ENCODE measurements at regions not wholly inside any gene's neighbourhood (a gene's known extent, or its start where the extent isn't known, plus 50 kb on each side); places are given as distances from the start of the nearest gene placed in this dataset.
"Not testable (repeated sequence)": the region's sequence is repeated elsewhere in the genome, so short reads cannot be mapped to it uniquely, and the experiment has no call there.

DNA sequence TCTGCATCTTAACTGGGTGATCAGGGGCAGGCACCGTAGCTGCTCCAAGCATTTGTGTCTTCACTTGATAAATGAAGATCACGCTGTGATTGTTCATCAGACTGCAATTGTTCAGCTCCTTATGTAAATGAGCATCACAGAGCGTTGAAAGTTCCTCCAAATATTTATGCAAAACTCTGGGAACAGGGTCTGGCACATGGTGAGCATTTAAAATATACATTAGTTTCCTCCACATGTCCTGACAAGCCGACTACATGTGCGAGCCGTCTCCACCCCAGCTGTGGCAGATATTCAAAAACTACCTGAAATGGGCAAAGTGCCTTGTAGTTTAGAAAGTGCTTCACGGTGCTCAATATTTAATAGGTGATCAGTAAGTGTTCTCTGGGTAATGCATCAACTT, 175.1 kb upstream of the ID2 start:
- no peaks in the 10 kb centered on the region for H3K9me3 ChIP-seq (ENCODE audit: low read depth)
- H3K27ac ChIP-seq, result no peak overlapping the region
- H3K4me1 Mint-ChIP-seq, result peaks cover 22% of the 10 kb centered on the region
- H3K4me3 ChIP-seq, result no peak overlapping the region
- no peak overlapping the region for H3K4me3 Mint-ChIP-seq
- TF ChIP-seq, protein P1, sequence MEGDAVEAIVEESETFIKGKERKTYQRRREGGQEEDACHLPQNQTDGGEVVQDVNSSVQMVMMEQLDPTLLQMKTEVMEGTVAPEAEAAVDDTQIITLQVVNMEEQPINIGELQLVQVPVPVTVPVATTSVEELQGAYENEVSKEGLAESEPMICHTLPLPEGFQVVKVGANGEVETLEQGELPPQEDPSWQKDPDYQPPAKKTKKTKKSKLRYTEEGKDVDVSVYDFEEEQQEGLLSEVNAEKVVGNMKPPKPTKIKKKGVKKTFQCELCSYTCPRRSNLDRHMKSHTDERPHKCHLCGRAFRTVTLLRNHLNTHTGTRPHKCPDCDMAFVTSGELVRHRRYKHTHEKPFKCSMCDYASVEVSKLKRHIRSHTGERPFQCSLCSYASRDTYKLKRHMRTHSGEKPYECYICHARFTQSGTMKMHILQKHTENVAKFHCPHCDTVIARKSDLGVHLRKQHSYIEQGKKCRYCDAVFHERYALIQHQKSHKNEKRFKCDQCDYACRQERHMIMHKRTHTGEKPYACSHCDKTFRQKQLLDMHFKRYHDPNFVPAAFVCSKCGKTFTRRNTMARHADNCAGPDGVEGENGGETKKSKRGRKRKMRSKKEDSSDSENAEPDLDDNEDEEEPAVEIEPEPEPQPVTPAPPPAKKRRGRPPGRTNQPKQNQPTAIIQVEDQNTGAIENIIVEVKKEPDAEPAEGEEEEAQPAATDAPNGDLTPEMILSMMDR (IDR thresholded peaks at IDR 0.05), result no peak
- TF ChIP-seq EZH2phosphoT487 (IDR thresholded peaks at IDR 0.05), result no peak
- no peak for TF ChIP-seq EZH2 (IDR thresholded peaks at IDR 0.05)
- H3F3A ChIP-seq (ENCODE audit: low read depth), result peaks cover 10% of the 10 kb centered on the region
- H3K4me2 ChIP-seq, result no peak overlapping the region
- no peaks in the 10 kb centered on the region for H4K20me1 ChIP-seq (ENCODE audit: low read depth)
- H3K36me3 ChIP-seq, result no peaks in the 10 kb centered on the region
- H3K9me3 Mint-ChIP-seq, result peaks cover 22% of the 10 kb centered on the region
- H3K79me2 ChIP-seq (ENCODE audit: low read depth), result no peaks in the 10 kb centered on the region
- no peak for DNase-seq (ENCODE audit: low spot score)
- H2AFZ ChIP-seq (replicated peaks), result no peak overlapping the region
- no peaks in the 10 kb centered on the region for H3K27me3 ChIP-seq
- H3K9ac ChIP-seq, result no peak overlapping the region
- H3K4me1 ChIP-seq, result peaks cover 19% of the 10 kb centered on the region
- H3K36me3 Mint-ChIP-seq, result peaks cover 6% of the 10 kb centered on the region
- H3K27ac Mint-ChIP-seq, result no peak overlapping the region
- H3K27me3 Mint-ChIP-seq (ENCODE audit: insufficient read depth, low read depth), result peaks cover 8% of the 10 kb centered on the region

GRCh38 chr2:8508766-8509165, 173.1 kb upstream of the ID2 start:
- H3K27ac ChIP-seq, result no peak overlapping the region
- Mint-ChIP-seq H3K27me3 (ENCODE audit: insufficient read depth, low read depth) (peaks cover 10% of the 10 kb centered on the region), H3K4me3 (no peak overlapping the region), H3K27ac (no peak overlapping the region), H3K9me3 (peaks cover 25% of the 10 kb centered on the region), H3K36me3 (peaks cover 6% of the 10 kb centered on the region), H3K4me1 (peaks cover 12% of the 10 kb centered on the region)
- H3K79me2 ChIP-seq (ENCODE audit: low read depth), result no peaks in the 10 kb centered on the region
- H2AFZ ChIP-seq (replicated peaks), result no peak overlapping the region
- peaks cover 10% of the 10 kb centered on the region for H3F3A ChIP-seq (ENCODE audit: low read depth)
- H3K4me2 ChIP-seq, result no peak overlapping the region
- no peak overlapping the region for H3K4me3 ChIP-seq
- TF ChIP-seq EZH2 (IDR thresholded peaks at IDR 0.05), result no peak
- TF ChIP-seq EZH2phosphoT487 (IDR thresholded peaks at IDR 0.05), result no peak
- TF ChIP-seq, protein P1 (IDR thresholded peaks at IDR 0.05), result no peak
- H3K9ac ChIP-seq, result no peak overlapping the region
- no peaks in the 10 kb centered on the region for H3K27me3 ChIP-seq
- no peaks in the 10 kb centered on the region for H3K9me3 ChIP-seq (ENCODE audit: low read depth)
- no peak for DNase-seq (ENCODE audit: low spot score)
- no peaks in the 10 kb centered on the region for H3K36me3 ChIP-seq
- no peaks in the 10 kb centered on the region for H4K20me1 ChIP-seq (ENCODE audit: low read depth)
- H3K4me1 ChIP-seq, result peaks cover 19% of the 10 kb centered on the region

DNA sequence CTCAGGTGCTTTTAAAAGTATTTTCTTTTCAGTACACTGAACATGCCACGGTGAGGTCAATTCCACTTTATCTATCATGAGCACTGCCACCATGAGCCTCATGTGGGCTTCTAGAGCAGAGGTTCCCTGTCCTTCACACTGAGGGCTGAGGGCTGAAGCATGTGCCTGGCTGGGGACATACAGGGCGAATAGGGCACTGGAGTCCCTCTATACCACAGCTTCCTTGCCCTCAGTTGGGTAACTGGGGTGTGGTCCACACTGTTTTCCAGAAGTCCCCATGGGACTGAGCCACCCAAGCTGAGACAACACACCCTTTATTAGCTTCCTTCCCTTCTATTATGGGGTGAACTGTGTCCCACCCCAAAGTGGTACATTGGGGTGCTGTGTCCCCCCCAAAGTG, 172.2 kb upstream of the ID2 start:
- H3K27me3 ChIP-seq, result no peaks in the 10 kb centered on the region
- Mint-ChIP-seq H3K4me1 (peaks cover 12% of the 10 kb centered on the region), H3K27me3 (ENCODE audit: insufficient read depth, low read depth) (peaks cover 14% of the 10 kb centered on the region), H3K27ac (no peak overlapping the region), H3K36me3 (peaks cover 6% of the 10 kb centered on the region), H3K9me3 (peaks cover 28% of the 10 kb centered on the region), H3K4me3 (no peak overlapping the region)
- no peaks in the 10 kb centered on the region for H4K20me1 ChIP-seq (ENCODE audit: low read depth)
- no peaks in the 10 kb centered on the region for H3K36me3 ChIP-seq
- H3K79me2 ChIP-seq (ENCODE audit: low read depth), result no peaks in the 10 kb centered on the region
- peaks cover 14% of the 10 kb centered on the region for H3K4me1 ChIP-seq
- H2AFZ ChIP-seq (replicated peaks), result no peak overlapping the region
- no peaks in the 10 kb centered on the region for H3K9me3 ChIP-seq (ENCODE audit: low read depth)
- TF ChIP-seq, protein P1 (IDR thresholded peaks at IDR 0.05), result no peak
- DNase-seq (ENCODE audit: low spot score), result no peak
- H3K4me2 ChIP-seq, result no peak overlapping the region
- H3F3A ChIP-seq (ENCODE audit: low read depth), result peaks cover 10% of the 10 kb centered on the region
- H3K4me3 ChIP-seq, result no peak overlapping the region
- H3K27ac ChIP-seq, result no peak overlapping the region
- no peak overlapping the region for H3K9ac ChIP-seq

DNA sequence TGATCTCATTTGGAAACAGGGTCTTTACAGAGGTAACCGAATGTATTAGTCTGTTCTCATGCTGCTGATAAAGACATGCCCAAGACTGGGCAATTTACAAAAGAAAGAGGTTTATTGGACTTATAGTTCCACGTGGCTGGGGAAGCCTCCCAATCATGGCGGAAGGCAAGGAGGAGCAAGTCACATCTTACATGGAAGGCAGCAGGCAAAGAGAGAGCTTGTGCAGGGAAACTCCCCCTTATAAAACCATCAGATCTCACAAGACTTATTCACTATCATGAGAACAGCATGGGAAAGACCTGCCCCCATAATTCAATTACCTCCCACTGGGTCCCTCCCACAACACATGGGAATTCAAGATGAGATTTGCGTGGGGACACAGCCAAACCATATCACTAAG, 171.8 kb upstream of the ID2 start:
- H3K27ac ChIP-seq; H3K79me2 ChIP-seq (ENCODE audit: low read depth); H3F3A ChIP-seq (ENCODE audit: low read depth); H3K27me3 ChIP-seq; DNase-seq (ENCODE audit: low spot score); H3K4me3 Mint-ChIP-seq; H3K36me3 Mint-ChIP-seq; H3K9ac ChIP-seq; H3K4me2 ChIP-seq; H3K4me1 ChIP-seq; H3K4me3 ChIP-seq; H3K9me3 ChIP-seq (ENCODE audit: low read depth); H4K20me1 ChIP-seq (ENCODE audit: low read depth); H3K36me3 ChIP-seq; H2AFZ ChIP-seq (replicated peaks): not testable (repeated sequence)
- Mint-ChIP-seq H3K9me3 (peaks cover 29% of the 10 kb centered on the region), H3K27me3 (ENCODE audit: insufficient read depth, low read depth) (peaks cover 15% of the 10 kb centered on the region), H3K27ac (peak overlapping the region; percentile 50), H3K4me1 (peaks cover 11% of the 10 kb centered on the region)
